ENCODE measurements at regions not wholly inside any gene's neighbourhood (a gene's known extent, or its start where the extent isn't known, plus 50 kb on each side); places are given as distances from the start of the nearest gene placed in this dataset.
A peak's percentile ranks its signal among the peaks of the same experiment; 100 is the strongest.

DNA sequence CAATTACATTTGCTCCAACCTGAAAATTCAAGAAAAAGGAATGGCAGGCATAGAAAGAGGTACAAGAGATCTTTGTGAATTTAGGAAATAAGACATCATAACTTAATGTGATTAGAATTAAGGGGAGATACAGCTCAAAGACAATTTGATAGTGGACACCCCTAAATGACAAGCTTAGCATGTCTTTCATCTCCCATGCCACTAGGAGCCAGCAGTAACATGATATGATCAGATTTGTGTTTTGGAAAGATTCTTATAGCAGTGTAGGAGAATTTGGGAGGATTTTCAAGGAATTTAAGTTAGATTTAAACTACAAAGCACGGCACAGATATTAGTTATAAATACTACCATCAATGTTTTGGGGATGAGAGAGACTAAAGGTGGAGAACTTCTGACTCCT, 340.8 kb downstream of the RDH14 start:
- TF ChIP-seq, protein P1, sequence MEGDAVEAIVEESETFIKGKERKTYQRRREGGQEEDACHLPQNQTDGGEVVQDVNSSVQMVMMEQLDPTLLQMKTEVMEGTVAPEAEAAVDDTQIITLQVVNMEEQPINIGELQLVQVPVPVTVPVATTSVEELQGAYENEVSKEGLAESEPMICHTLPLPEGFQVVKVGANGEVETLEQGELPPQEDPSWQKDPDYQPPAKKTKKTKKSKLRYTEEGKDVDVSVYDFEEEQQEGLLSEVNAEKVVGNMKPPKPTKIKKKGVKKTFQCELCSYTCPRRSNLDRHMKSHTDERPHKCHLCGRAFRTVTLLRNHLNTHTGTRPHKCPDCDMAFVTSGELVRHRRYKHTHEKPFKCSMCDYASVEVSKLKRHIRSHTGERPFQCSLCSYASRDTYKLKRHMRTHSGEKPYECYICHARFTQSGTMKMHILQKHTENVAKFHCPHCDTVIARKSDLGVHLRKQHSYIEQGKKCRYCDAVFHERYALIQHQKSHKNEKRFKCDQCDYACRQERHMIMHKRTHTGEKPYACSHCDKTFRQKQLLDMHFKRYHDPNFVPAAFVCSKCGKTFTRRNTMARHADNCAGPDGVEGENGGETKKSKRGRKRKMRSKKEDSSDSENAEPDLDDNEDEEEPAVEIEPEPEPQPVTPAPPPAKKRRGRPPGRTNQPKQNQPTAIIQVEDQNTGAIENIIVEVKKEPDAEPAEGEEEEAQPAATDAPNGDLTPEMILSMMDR (conservative IDR thresholded peaks at IDR 0.05; ENCODE audit: low read depth, low read length): peak; percentile 53
- no peak for TF ChIP-seq EZH2 (IDR thresholded peaks at IDR 0.05; ENCODE audit: borderline replicate concordance, low read depth, low read length, poor library complexity, severe bottlenecking)

Data from A673 (cell line).